ENCODE measurements at regions not wholly inside any gene's neighbourhood (a gene's known extent, or its start where the extent isn't known, plus 50 kb on each side); places are given as distances from the start of the nearest gene placed in this dataset.

- TF ChIP-seq RFX5 (IDR thresholded peaks at IDR 0.05; ENCODE audit: low read depth, low read length) (no peak), CTCF (conservative IDR thresholded peaks at IDR 0.05; ENCODE audit: low read depth, low read length) (no peak), CHD1 (IDR thresholded peaks at IDR 0.05; ENCODE audit: low read depth, low read length) (no peak), CEBPB (IDR thresholded peaks at IDR 0.05; ENCODE audit: low read depth, low read length) (no peak), FOS (IDR thresholded peaks at IDR 0.05; ENCODE audit: low read depth, low read length) (no peak)
These were observed 59.0 kb upstream of the TULP4 start for GRCh38 chr6:158253248-158253647.
